HepG2 (cell line): ENCODE measurements at regions not wholly inside any gene's neighbourhood (a gene's known extent, or its start where the extent isn't known, plus 50 kb on each side); places are given as distances from the start of the nearest gene placed in this dataset.

Source experiments
- FOXK1 ChIP-seq: sonication (generic); formaldehyde crosslinking; IDR thresholded peaks from 2 replicates; pipeline ENCODE4 v1.4.0; 2020; ENCODE audit warnings: low read depth, missing genetic modification reagents, borderline replicate concordance
- FOXP1 ChIP-seq, 2 experiments: fragments of 450-650 bp in 1 of 2; IDR thresholded peaks; 2 replicates each; pipeline ENCODE4 v1.6.1; 2017 to 2018; ENCODE audit warnings: antibody characterized with exemption in 1 of 2
- GATA4 ChIP-seq: sonication (generic); IDR thresholded peaks from 2 replicates; pipeline ENCODE4 v1.6.1; 2016; ENCODE audit warnings: antibody characterized with exemption, low read depth, borderline replicate concordance
- GLI4 ChIP-seq: sonication (generic); formaldehyde crosslinking; IDR thresholded peaks from 2 replicates; pipeline ENCODE4 v1.5.1; 2020; ENCODE audit warnings: missing genetic modification reagents, mild to moderate bottlenecking, moderate library complexity, borderline replicate concordance
- HDAC6 ChIP-seq: fragments of 200-600 bp; sonication (generic); IDR thresholded peaks from 2 replicates; pipeline ENCODE4 v1.7.0; 2017; ENCODE audit warnings: mild to moderate bottlenecking, antibody characterized with exemption, low read length, low read depth
- HMGXB4 ChIP-seq, 2 experiments: sonication (generic) in 1 of 2; formaldehyde crosslinking in 1 of 2; IDR thresholded peaks; 2 replicates each; pipeline versions ENCODE4 v1.4.0 to v1.6.1; 2018 to 2020; ENCODE audit warnings: missing genetic modification reagents in 2 of 2, borderline replicate concordance in 1 of 2, low read depth in 1 of 2, mild to moderate bottlenecking in 1 of 2, missing biosample characterization in 1 of 2
- LCORL ChIP-seq, 2 experiments: fragments of 450-650 bp in 1 of 2; sonication (generic) in 1 of 2; formaldehyde crosslinking in 1 of 2; IDR thresholded peaks; 2 replicates each; pipeline versions ENCODE4 v1.5.0 to v1.6.1; 2017 to 2020; ENCODE audit warnings: antibody characterized with exemption in 1 of 2, missing genetic modification reagents in 1 of 2
- MATR3 ChIP-seq: sonication (generic); formaldehyde crosslinking; IDR thresholded peaks from 2 replicates; pipeline ENCODE4 v1.4.0; 2020; ENCODE audit warnings: missing genetic modification reagents
- MLX ChIP-seq: IDR thresholded peaks from 2 replicates; pipeline ENCODE4 v1.6.1; 2016
- NCOR1 ChIP-seq: fragments of 200-600 bp; sonication (generic); IDR thresholded peaks from 2 replicates; pipeline ENCODE4 v1.7.0; 2017; ENCODE audit warnings: antibody characterized with exemption, low read length, borderline replicate concordance
- NFIB ChIP-seq: sonication (generic); formaldehyde crosslinking; IDR thresholded peaks from 2 replicates; pipeline ENCODE4 v1.9.0; 2021; ENCODE audit warnings: missing genetic modification reagents, mild to moderate bottlenecking, borderline replicate concordance
- PAWR ChIP-seq: sonication (generic); formaldehyde crosslinking; IDR thresholded peaks from 2 replicates; pipeline ENCODE4 v1.4.0; 2020; ENCODE audit warnings: missing genetic modification reagents, mild to moderate bottlenecking, borderline replicate concordance
- SAP130 ChIP-seq: IDR thresholded peaks from 2 replicates; pipeline ENCODE4 v1.6.1; 2016; ENCODE audit warnings: low read depth
- SNAPC2 ChIP-seq: sonication (generic); formaldehyde crosslinking; IDR thresholded peaks from 2 replicates; pipeline ENCODE4 v1.8.1; 2022; ENCODE audit warnings: mild to moderate bottlenecking, missing genetic modification reagents
- ZMAT3 ChIP-seq: sonication (generic); formaldehyde crosslinking; conservative IDR thresholded peaks from 2 replicates; pipeline ENCODE4 v1.7.0; 2021; ENCODE audit warnings: missing genetic modification reagents
- ZNF124 ChIP-seq: sonication (generic); formaldehyde crosslinking; IDR thresholded peaks from 2 replicates; pipeline ENCODE4 v1.4.0; 2020; ENCODE audit warnings: missing genetic modification reagents
- ZNF407 ChIP-seq: sonication (generic); formaldehyde crosslinking; IDR thresholded peaks from one replicate; pipeline ENCODE4 v1.5.1; 2020; ENCODE audit warnings: mild to moderate bottlenecking, missing genetic modification reagents; ENCODE audit errors: not compliant biosample characterization
- ZNF558 ChIP-seq: sonication (generic); formaldehyde crosslinking; IDR thresholded peaks from 2 replicates; pipeline ENCODE4 v1.9.0; 2022; ENCODE audit warnings: mild to moderate bottlenecking, missing genetic modification reagents, borderline replicate concordance
- ZNF674 ChIP-seq: sonication (generic); formaldehyde crosslinking; IDR thresholded peaks from 2 replicates; pipeline ENCODE4 v1.5.0; 2020; ENCODE audit warnings: low read depth, mild to moderate bottlenecking, missing genetic modification reagents
- ZNF788 ChIP-seq: sonication (generic); formaldehyde crosslinking; IDR thresholded peaks from 2 replicates; pipeline ENCODE4 v1.5.0; 2020; ENCODE audit warnings: mild to moderate bottlenecking, missing genetic modification reagents, borderline replicate concordance

GRCh38 chr14:53842938-53843337, 113.7 kb downstream of the BMP4 start (continued):
- TF ChIP-seq ZNF407 (CRISPR knock-in tag) (no peak), LCORL (IDR thresholded peaks at IDR 0.05) (0 out of 2 replicates have a peak, but pooled peaks have one; percentile 18), LCORL (CRISPR knock-in tag; IDR thresholded peaks at IDR 0.05) (no peak), MLX (CRISPR knock-in tag) (no peak), HDAC6 (no peak), PAWR (CRISPR knock-in tag) (no peak), NFIB (no peak), SAP130 (CRISPR knock-in tag) (peak; percentile 45; the same call in 1 of the 2 replicates), GATA4 (no peak), GLI4 (CRISPR knock-in tag) (no peak), FOXK1 (CRISPR knock-in tag) (no peak), ZMAT3 (CRISPR knock-in tag) (no peak), ZNF124 (CRISPR knock-in tag) (no peak), SNAPC2 (CRISPR knock-in tag) (no peak), FOXP1 (IDR thresholded peaks at IDR 0.05) (0 out of 2 replicates have a peak, but pooled peaks have one; percentile 14), FOXP1 (CRISPR knock-in tag; IDR thresholded peaks at IDR 0.05) (peak; percentile 34; the same call in 1 of the 2 replicates), ZNF558 (CRISPR knock-in tag) (no peak), NCOR1 (0 out of 2 replicates have a peak, but pooled peaks have one; percentile 19), ZNF674 (CRISPR knock-in tag) (no peak), MATR3 (CRISPR knock-in tag) (no peak), HMGXB4 (CRISPR knock-in tag; IDR thresholded peaks at IDR 0.05; ENCODE audit: borderline replicate concordance in 1 of 2, low read depth in 1 of 2) (no peak), ZNF788 (no peak; the same call in 1 of the 2 replicates)
